ENCODE measurements at regions not wholly inside any gene's neighbourhood (a gene's known extent, or its start where the extent isn't known, plus 50 kb on each side); places are given as distances from the start of the nearest gene placed in this dataset.
A peak's percentile ranks its signal among the peaks of the same experiment; 100 is the strongest.
"Not testable (repeated sequence)": the region's sequence is repeated elsewhere in the genome, so short reads cannot be mapped to it uniquely, and the experiment has no call there.

GRCh38 chr3:159026510-159026909, 224.7 kb downstream of the MFSD1 start:
- no peak for DNase-seq (ENCODE audit: low read depth, low spot score)
- in situ Hi-C loops (cut with HindIII; ENCODE audit: low pct_unique_long_range_greater_than_20kb, low sequenced_read_pairs), result no loop called here

- DNase-seq (ENCODE audit: low read depth, low spot score), result no peak
- in situ Hi-C loops (cut with HindIII; ENCODE audit: low pct_unique_long_range_greater_than_20kb, low sequenced_read_pairs), result no loop called here
Observed at GRCh38 chr3:159028706-159029105, 226.9 kb downstream of the MFSD1 start.

GRCh38 chr3:159029306-159030026, 227.6 kb downstream of the MFSD1 start:
- DNase-seq (ENCODE audit: low read depth, low spot score), result no peak
- in situ Hi-C loops (cut with HindIII; ENCODE audit: low pct_unique_long_range_greater_than_20kb, low sequenced_read_pairs), result no loop called here

- in situ Hi-C loops (cut with HindIII; ENCODE audit: low pct_unique_long_range_greater_than_20kb, low sequenced_read_pairs), result no loop called here
- DNase-seq (ENCODE audit: low read depth, low spot score), result no peak
Observed at GRCh38 chr3:159030138-159030670, 228.3 kb downstream of the MFSD1 start.

- DNase-seq (ENCODE audit: low read depth, low spot score), result no peak
- in situ Hi-C loops (cut with HindIII; ENCODE audit: low pct_unique_long_range_greater_than_20kb, low sequenced_read_pairs), result no loop called here
Observed at GRCh38 chr3:159030886-159031679, 229.2 kb downstream of the MFSD1 start.

GRCh38 chr3:159032311-159032710, 230.5 kb downstream of the MFSD1 start:
- in situ Hi-C loops (cut with HindIII; ENCODE audit: low pct_unique_long_range_greater_than_20kb, low sequenced_read_pairs), result no loop called here
- DNase-seq (ENCODE audit: low read depth, low spot score), result no peak

GRCh38 chr3:159038405-159038804, 236.6 kb downstream of the MFSD1 start:
- no peak for DNase-seq (ENCODE audit: low read depth, low spot score)
- in situ Hi-C loops (cut with HindIII; ENCODE audit: low pct_unique_long_range_greater_than_20kb, low sequenced_read_pairs), result no loop called here

- in situ Hi-C loops (cut with HindIII; ENCODE audit: low pct_unique_long_range_greater_than_20kb, low sequenced_read_pairs), result no loop called here
- no peak for DNase-seq (ENCODE audit: low read depth, low spot score)
Observed at GRCh38 chr3:159039286-159039685, 237.4 kb downstream of the MFSD1 start.

GRCh38 chr3:159045279-159045885, 243.5 kb downstream of the MFSD1 start:
- in situ Hi-C loops (cut with HindIII; ENCODE audit: low pct_unique_long_range_greater_than_20kb, low sequenced_read_pairs), result no loop called here
- DNase-seq (ENCODE audit: low read depth, low spot score), result no peak

- no peak for DNase-seq (ENCODE audit: low read depth, low spot score)
- in situ Hi-C loops (cut with HindIII; ENCODE audit: low pct_unique_long_range_greater_than_20kb, low sequenced_read_pairs), result no loop called here
Observed at GRCh38 chr3:159047361-159047760, 245.5 kb downstream of the MFSD1 start.

- DNase-seq (ENCODE audit: low read depth, low spot score); in situ Hi-C loops (cut with HindIII; ENCODE audit: low pct_unique_long_range_greater_than_20kb, low sequenced_read_pairs): not testable (repeated sequence)
Observed at GRCh38 chr3:159052494-159052893, 250.6 kb downstream of the MFSD1 start.

- no peak for DNase-seq (ENCODE audit: low read depth, low spot score)
- in situ Hi-C loops (cut with HindIII; ENCODE audit: low pct_unique_long_range_greater_than_20kb, low sequenced_read_pairs), result no loop called here
Observed at GRCh38 chr3:159057621-159058020, 255.8 kb downstream of the MFSD1 start.

- no peak for DNase-seq (ENCODE audit: low read depth, low spot score)
- in situ Hi-C loops (cut with HindIII; ENCODE audit: low pct_unique_long_range_greater_than_20kb, low sequenced_read_pairs), result no loop called here
Observed at GRCh38 chr3:159058859-159059258, 257.0 kb downstream of the MFSD1 start.

- DNase-seq (ENCODE audit: low read depth, low spot score), result peak; percentile 2
- in situ Hi-C loops (cut with HindIII; ENCODE audit: low pct_unique_long_range_greater_than_20kb, low sequenced_read_pairs), result no loop called here
Observed at GRCh38 chr3:159059395-159059794, 257.5 kb downstream of the MFSD1 start.

GRCh38 chr3:159062734-159063410, 261.0 kb downstream of the MFSD1 start:
- no peak for DNase-seq (ENCODE audit: low read depth, low spot score)
- in situ Hi-C loops (cut with HindIII; ENCODE audit: low pct_unique_long_range_greater_than_20kb, low sequenced_read_pairs), result no loop called here

- DNase-seq (ENCODE audit: low read depth, low spot score), result no peak
- in situ Hi-C loops (cut with HindIII; ENCODE audit: low pct_unique_long_range_greater_than_20kb, low sequenced_read_pairs), result no loop called here
Observed at GRCh38 chr3:159069091-159069490, 267.2 kb downstream of the MFSD1 start, which contains the start of gene IQCJ. TSS of gene IQCJ (plus strand) at chr3:159069319.

- in situ Hi-C loops (cut with HindIII; ENCODE audit: low pct_unique_long_range_greater_than_20kb, low sequenced_read_pairs), result no loop called here
- DNase-seq (ENCODE audit: low read depth, low spot score), result no peak
Observed at GRCh38 chr3:159069866-159070425, 268.1 kb downstream of the MFSD1 start.

Measured in SK-MEL-5 (cell line).